Naive thymus-derived CD8-positive, alpha-beta T cell (primary cell): ENCODE measurements at regions not wholly inside any gene's neighbourhood (a gene's known extent, or its start where the extent isn't known, plus 50 kb on each side); places are given as distances from the start of the nearest gene placed in this dataset.

Experiments
- ATAC-seq, 2 donors: fragments of 150-1000 bp; cut with Tn5 transposase in 1 of 2; sonication (Bioruptor Pico), chemical (Tn5 transposase) in 1 of 2; 1 replicate in 1 of 2; 2 replicates in 1 of 2; pipeline ENCODE4 v1.10.0; 2021; ENCODE audit warnings: mild to moderate bottlenecking in 2 of 2, moderate library complexity in 2 of 2
- POLR2A ChIA-PET: fragments of 350-600 bp; sonication (Branson Sonifier 250); formaldehyde crosslinking; loops from one replicate; lab custom pipeline; 2021; ENCODE audit warnings: antibody characterized with exemption; lab: Charles Lee
- DNase-seq, 10 donors: peaks; one replicate each; pipeline versions ENCODE4 v3.0.0 to v3.0.0-alpha.2; 2020 to 2022
- H3K27ac Mint-ChIP-seq, 10 donors: one replicate each; pipeline ENCODE4 v1.8.0; 2020 to 2022; ENCODE audit warnings: mild to moderate bottlenecking in 10 of 10, mixed read lengths in 10 of 10, moderate library complexity in 4 of 10, inconsistent platforms in 1 of 10
- H3K27me3 Mint-ChIP-seq, 5 donors: one replicate each; pipeline ENCODE4 v1.8.0; 2021 to 2022; ENCODE audit warnings: mixed read lengths in 5 of 5
- H3K36me3 Mint-ChIP-seq, 3 donors: one replicate each; pipeline ENCODE4 v1.8.0; 2020 to 2022; ENCODE audit warnings: mixed read lengths in 3 of 3, mild to moderate bottlenecking in 2 of 3, inconsistent platforms in 1 of 3
- H3K4me1 Mint-ChIP-seq, 4 donors: one replicate each; pipeline ENCODE4 v1.8.0; 2021 to 2022; ENCODE audit warnings: mixed read lengths in 4 of 4
- H3K4me3 Mint-ChIP-seq, 10 donors: one replicate each; pipeline ENCODE4 v1.8.0; 2020 to 2022; ENCODE audit warnings: mild to moderate bottlenecking in 10 of 10, mixed read lengths in 10 of 10, moderate library complexity in 6 of 10, inconsistent platforms in 1 of 10
- H3K9me3 Mint-ChIP-seq, 9 donors: one replicate each; pipeline ENCODE4 v1.8.0; 2020 to 2022; ENCODE audit warnings: mixed read lengths in 9 of 9, mild to moderate bottlenecking in 3 of 9, inconsistent platforms in 1 of 9, moderate library complexity in 1 of 9

DNA sequence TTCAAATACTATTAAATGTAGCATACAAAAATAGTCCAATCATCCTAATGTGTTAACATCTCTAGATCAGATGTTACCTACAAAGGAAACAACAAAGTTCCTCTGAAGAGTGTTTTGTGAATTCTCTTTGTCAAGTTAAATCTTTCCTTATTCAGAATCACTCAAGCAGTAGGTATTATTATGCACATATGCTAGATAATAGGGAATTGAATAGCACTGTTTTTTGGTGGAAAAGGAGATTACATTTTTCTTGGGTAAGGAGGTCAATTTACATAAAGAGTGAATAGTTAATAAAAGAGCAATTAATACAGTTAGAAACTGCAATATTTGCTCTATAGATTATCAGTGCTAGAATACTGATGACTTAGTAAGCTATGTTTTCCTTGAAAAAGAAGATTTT is 130.7 kb downstream of the BTC start:
- no peak for ATAC-seq
- Mint-ChIP-seq H3K9me3 (no peaks in the 10 kb centered on the region), H3K4me3 (no peak overlapping the region), H3K27me3 (peaks cover 0 to 5% (median 4%) of the 10 kb centered on the region in 5 donors), H3K27ac (no peak overlapping the region), H3K4me1 (no peaks in the 10 kb centered on the region), H3K36me3 (no peaks in the 10 kb centered on the region)
- no peak for DNase-seq
- POLR2A ChIA-PET = no interaction called here

DNA sequence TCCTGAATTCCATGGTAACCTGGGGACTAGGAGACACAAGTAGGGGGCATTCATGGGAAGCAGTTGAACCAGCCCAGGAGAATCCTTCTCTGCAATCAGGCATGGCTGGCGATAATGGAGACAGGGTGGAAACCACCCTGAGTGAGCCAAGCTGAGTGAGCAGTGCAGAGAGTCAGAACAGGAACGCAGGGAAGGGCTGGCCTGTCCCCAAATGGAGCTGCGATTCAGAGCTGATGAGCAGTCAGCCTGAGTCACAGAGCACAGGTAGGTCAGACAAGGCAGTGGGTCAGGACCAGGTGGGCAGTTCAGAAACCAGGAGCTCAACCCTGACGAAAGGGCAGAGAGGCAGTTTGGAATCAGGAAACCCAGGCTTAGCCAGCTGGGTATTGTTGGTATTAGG is 129.0 kb downstream of the BTC start:
- H3K27ac Mint-ChIP-seq = no peak overlapping the region
- DNase-seq = no peak
- H3K4me1 Mint-ChIP-seq = no peaks in the 10 kb centered on the region
- H3K4me3 Mint-ChIP-seq = no peak overlapping the region
- H3K36me3 Mint-ChIP-seq = no peaks in the 10 kb centered on the region
- H3K9me3 Mint-ChIP-seq = no peaks in the 10 kb centered on the region
- H3K27me3 Mint-ChIP-seq = peaks cover 1 to 13% (median 5%) of the 10 kb centered on the region in 5 donors
- ATAC-seq = no peak
- POLR2A ChIA-PET = no interaction called here

GRCh38 chr4:74665876-74666275 is 128.4 kb downstream of the BTC start:
- Mint-ChIP-seq H3K27me3 (peaks cover 1 to 13% (median 5%) of the 10 kb centered on the region in 5 donors), H3K36me3 (no peaks in the 10 kb centered on the region), H3K9me3 (no peaks in the 10 kb centered on the region), H3K4me1 (no peaks in the 10 kb centered on the region), H3K4me3 (no peak overlapping the region), H3K27ac (no peak overlapping the region)
- DNase-seq = no peak
- ATAC-seq = no peak
- POLR2A ChIA-PET = no interaction called here

GRCh38 chr4:74667438-74667837 is 126.9 kb downstream of the BTC start:
- no peak overlapping the region for H3K4me3 Mint-ChIP-seq
- H3K27me3 Mint-ChIP-seq = peaks cover 1 to 17% (median 8%) of the 10 kb centered on the region in 5 donors
- POLR2A ChIA-PET = no interaction called here
- H3K27ac Mint-ChIP-seq = no peak overlapping the region
- DNase-seq (no peak), ATAC-seq (no peak)
- no peaks in the 10 kb centered on the region for H3K36me3 Mint-ChIP-seq
- H3K4me1 Mint-ChIP-seq = no peaks in the 10 kb centered on the region
- no peaks in the 10 kb centered on the region for H3K9me3 Mint-ChIP-seq

- POLR2A ChIA-PET = no interaction called here
- Mint-ChIP-seq H3K4me1 (no peaks in the 10 kb centered on the region), H3K4me3 (no peak overlapping the region), H3K9me3 (no peaks in the 10 kb centered on the region), H3K27ac (no peak overlapping the region), H3K36me3 (no peaks in the 10 kb centered on the region), H3K27me3 (peaks cover 1 to 19% (median 9%) of the 10 kb centered on the region in 5 donors)
- no peak for DNase-seq
- no peak for ATAC-seq
These were observed 126.4 kb downstream of the BTC start for GRCh38 chr4:74667944-74668343.

DNA sequence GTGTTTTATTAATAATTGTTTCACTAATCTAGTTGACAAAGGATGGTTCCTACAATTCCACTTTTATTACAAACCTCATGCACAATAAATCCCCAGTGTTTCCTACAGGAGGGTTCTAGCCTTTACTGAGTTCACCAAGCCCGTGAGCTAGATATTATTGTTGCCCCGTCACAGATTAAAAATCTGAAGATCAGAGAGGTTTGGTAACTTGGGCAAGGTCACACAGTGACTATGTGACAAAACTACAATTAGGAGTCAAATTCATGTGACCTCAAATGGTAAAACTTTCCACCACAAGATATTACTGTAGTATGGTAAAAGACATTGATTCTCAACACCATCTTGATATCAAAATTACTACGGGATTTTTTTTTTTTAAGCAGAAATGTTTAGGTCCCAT is 124.6 kb downstream of the BTC start:
- DNase-seq (no peak), ATAC-seq (no peak)
- H3K36me3 Mint-ChIP-seq = no peaks in the 10 kb centered on the region
- H3K27ac Mint-ChIP-seq = no peak overlapping the region
- no peaks in the 10 kb centered on the region for H3K9me3 Mint-ChIP-seq
- no peaks in the 10 kb centered on the region for H3K4me1 Mint-ChIP-seq
- no peak overlapping the region for H3K4me3 Mint-ChIP-seq
- POLR2A ChIA-PET = no interaction called here
- peaks cover 1 to 25% (median 5%) of the 10 kb centered on the region in 5 donors for H3K27me3 Mint-ChIP-seq

DNA sequence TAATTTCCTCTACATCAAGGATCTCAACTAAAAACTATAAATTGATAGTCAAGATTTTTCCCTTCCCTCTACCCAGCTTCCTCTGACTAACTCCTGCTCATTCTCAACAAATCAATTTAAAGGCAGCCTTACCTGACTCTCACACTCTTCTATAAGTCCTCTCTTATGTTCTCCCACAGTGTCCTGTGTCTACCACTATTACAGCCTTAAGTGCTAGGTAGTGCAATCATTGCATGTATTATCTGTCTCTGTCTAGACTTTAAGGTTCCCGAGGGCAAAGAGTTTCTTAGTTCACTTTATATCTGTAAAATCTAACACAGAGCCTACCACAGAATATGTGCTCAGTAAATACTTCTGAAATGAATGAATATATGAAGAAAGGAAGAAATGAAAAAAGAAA is 123.7 kb downstream of the BTC start:
- Mint-ChIP-seq H3K4me3 (no peak overlapping the region), H3K9me3 (no peaks in the 10 kb centered on the region), H3K4me1 (peaks cover 0 to 3% (median 1%) of the 10 kb centered on the region in 4 donors), H3K27ac (no peak overlapping the region), H3K36me3 (no peaks in the 10 kb centered on the region), H3K27me3 (peaks cover 1 to 21% (median 6%) of the 10 kb centered on the region in 5 donors)
- ATAC-seq (no peak), DNase-seq (no peak)
- POLR2A ChIA-PET = no interaction called here

GRCh38 chr4:74671080-74671698 is 123.1 kb downstream of the BTC start:
- Mint-ChIP-seq H3K9me3 (no peaks in the 10 kb centered on the region), H3K4me3 (no peak overlapping the region), H3K27ac (no peak overlapping the region), H3K36me3 (no peaks in the 10 kb centered on the region), H3K27me3 (peaks cover 1 to 21% (median 7%) of the 10 kb centered on the region in 5 donors), H3K4me1 (peaks cover 0 to 6% (median 2%) of the 10 kb centered on the region in 4 donors)
- POLR2A ChIA-PET = no interaction called here
- DNase-seq = peak; percentile 5 to 73 (median 42)
- ATAC-seq = peak; percentile 47 to 64

DNA sequence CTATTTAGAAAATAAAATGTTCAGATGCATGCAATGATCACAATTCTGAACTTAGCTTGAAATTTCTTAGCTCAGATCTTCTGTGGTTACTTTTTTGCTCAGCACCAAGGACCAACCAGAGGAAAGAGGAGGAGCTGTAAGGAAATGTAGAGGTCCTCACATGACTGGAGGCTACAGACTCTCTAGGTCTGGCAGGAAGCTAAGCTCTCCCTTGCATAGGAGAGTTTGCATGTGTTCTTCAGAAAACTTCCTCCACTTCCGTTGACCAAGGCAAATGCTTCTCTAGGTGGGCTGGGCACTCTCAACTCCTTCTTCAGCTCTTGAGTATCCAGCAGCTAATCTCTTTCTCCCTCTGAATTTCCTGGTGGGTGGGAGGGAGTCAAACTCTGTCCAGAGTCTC is 119.6 kb downstream of the BTC start:
- POLR2A ChIA-PET = no interaction called here
- H3K36me3 Mint-ChIP-seq = no peaks in the 10 kb centered on the region
- H3K27me3 Mint-ChIP-seq = peaks cover 0 to 22% (median 7%) of the 10 kb centered on the region in 5 donors
- H3K9me3 Mint-ChIP-seq = no peaks in the 10 kb centered on the region
- H3K4me3 Mint-ChIP-seq = no peak overlapping the region
- no peak for DNase-seq
- peaks cover 0 to 6% (median 2%) of the 10 kb centered on the region in 4 donors for H3K4me1 Mint-ChIP-seq
- no peak overlapping the region for H3K27ac Mint-ChIP-seq
- peak in 1 of 2 donors; percentile 43 for ATAC-seq

DNA sequence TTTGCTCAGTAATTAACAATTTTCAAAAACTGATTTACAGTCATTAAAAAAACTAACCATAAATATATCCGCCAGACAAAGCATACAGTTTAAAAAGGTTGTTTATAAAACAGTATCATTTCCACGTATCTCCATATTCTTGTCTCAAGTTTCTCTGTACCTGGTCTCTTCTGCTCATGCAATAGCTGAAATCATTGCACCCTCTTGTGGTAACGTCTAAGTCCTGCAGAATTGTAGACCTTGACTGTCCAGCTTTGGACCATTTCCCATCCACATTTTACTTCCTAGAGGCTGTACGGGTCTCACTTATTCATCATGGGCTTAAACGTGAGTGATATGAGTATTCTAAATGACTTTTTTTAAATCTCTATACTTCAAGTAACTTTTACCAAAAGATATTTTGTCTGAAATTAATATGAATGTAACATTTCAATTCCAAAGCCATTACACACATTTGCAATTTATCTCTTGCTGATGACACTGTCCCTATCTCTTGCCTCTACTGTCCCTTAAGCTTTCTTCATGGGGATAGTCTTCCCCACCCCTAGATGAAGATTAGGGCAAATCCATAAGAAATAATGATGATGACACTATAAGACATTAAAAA is 118.5 kb downstream of the BTC start:
- H3K36me3 Mint-ChIP-seq = no peaks in the 10 kb centered on the region
- peaks cover under 1 to 22% (median 8%) of the 10 kb centered on the region in 5 donors for H3K27me3 Mint-ChIP-seq
- no peak overlapping the region for H3K27ac Mint-ChIP-seq
- H3K9me3 Mint-ChIP-seq = no peaks in the 10 kb centered on the region
- ATAC-seq (peak in 1 of 2 donors; percentile 59), DNase-seq (peak in 4 of 10 donors; percentile 2 to 36 (median 16))
- H3K4me3 Mint-ChIP-seq = no peak overlapping the region
- H3K4me1 Mint-ChIP-seq = peaks cover 0 to 6% (median 2%) of the 10 kb centered on the region in 4 donors
- POLR2A ChIA-PET = no interaction called here

- POLR2A ChIA-PET = no interaction called here
- no peak for ATAC-seq
These were observed 111.6 kb downstream of the BTC start for GRCh38 chr4:74682567-74683359.

GRCh38 chr4:74692972-74693371 is 101.4 kb downstream of the BTC start:
- POLR2A ChIA-PET = no interaction called here
- H3K4me3 Mint-ChIP-seq = no peak overlapping the region
- no peak for ATAC-seq
- DNase-seq = no peak
- no peaks in the 10 kb centered on the region for H3K9me3 Mint-ChIP-seq
- no peaks in the 10 kb centered on the region for H3K4me1 Mint-ChIP-seq
- no peaks in the 10 kb centered on the region for H3K36me3 Mint-ChIP-seq
- H3K27me3 Mint-ChIP-seq = peaks cover 6 to 37% (median 16%) of the 10 kb centered on the region in 5 donors
- H3K27ac Mint-ChIP-seq = no peak overlapping the region

More at GRCh38 chr4:74682567-74683359, 111.6 kb downstream of the BTC start:
- H3K27ac Mint-ChIP-seq = no peak overlapping the region
- H3K4me3 Mint-ChIP-seq = no peak overlapping the region
- no peaks in the 10 kb centered on the region for H3K4me1 Mint-ChIP-seq
- H3K36me3 Mint-ChIP-seq = no peaks in the 10 kb centered on the region
- H3K9me3 Mint-ChIP-seq = no peaks in the 10 kb centered on the region
- H3K27me3 Mint-ChIP-seq = peaks cover 10 to 52% (median 15%) of the 10 kb centered on the region in 5 donors
- no peak for DNase-seq
